Transverse colon (tissue), 4 donors: ENCODE measurements at regions not wholly inside any gene's neighbourhood (a gene's known extent, or its start where the extent isn't known, plus 50 kb on each side); places are given as distances from the start of the nearest gene placed in this dataset.

Experiments
- EP300 ChIP-seq: sonication (generic); formaldehyde crosslinking; IDR thresholded peaks from one replicate; pipeline ENCODE4 v1.6.1; 2017; ENCODE audit warnings: antibody characterized with exemption, low read depth
- POLR2A ChIP-seq: fragments of 450-650 bp; IDR thresholded peaks from one replicate; pipeline ENCODE4 v1.6.1; 2016; ENCODE audit warnings: antibody characterized with exemption, mild to moderate bottlenecking, moderate library complexity
- POLR2AphosphoS5 ChIP-seq, 3 donors: sonication (generic); formaldehyde crosslinking; IDR thresholded peaks; one replicate each; pipeline ENCODE4 v1.6.1; 2016; ENCODE audit warnings: antibody characterized with exemption in 3 of 3
- TF ChIP-seq, protein P1 (sequence below), 5 experiments: fragments of 200-600 bp in 3 of 5; fragments of 450-650 bp in 2 of 5; sonication (generic) in 3 of 5; IDR thresholded peaks; 1 replicate in 2 of 5; 2 replicates in 3 of 5; pipeline ENCODE4 v1.5.1; 2016 to 2017; ENCODE audit warnings: antibody characterized with exemption in 5 of 5, inconsistent platforms in 3 of 5, mild to moderate bottlenecking in 2 of 5, moderate library complexity in 1 of 5

- TF ChIP-seq, protein P1, sequence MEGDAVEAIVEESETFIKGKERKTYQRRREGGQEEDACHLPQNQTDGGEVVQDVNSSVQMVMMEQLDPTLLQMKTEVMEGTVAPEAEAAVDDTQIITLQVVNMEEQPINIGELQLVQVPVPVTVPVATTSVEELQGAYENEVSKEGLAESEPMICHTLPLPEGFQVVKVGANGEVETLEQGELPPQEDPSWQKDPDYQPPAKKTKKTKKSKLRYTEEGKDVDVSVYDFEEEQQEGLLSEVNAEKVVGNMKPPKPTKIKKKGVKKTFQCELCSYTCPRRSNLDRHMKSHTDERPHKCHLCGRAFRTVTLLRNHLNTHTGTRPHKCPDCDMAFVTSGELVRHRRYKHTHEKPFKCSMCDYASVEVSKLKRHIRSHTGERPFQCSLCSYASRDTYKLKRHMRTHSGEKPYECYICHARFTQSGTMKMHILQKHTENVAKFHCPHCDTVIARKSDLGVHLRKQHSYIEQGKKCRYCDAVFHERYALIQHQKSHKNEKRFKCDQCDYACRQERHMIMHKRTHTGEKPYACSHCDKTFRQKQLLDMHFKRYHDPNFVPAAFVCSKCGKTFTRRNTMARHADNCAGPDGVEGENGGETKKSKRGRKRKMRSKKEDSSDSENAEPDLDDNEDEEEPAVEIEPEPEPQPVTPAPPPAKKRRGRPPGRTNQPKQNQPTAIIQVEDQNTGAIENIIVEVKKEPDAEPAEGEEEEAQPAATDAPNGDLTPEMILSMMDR (IDR thresholded peaks at IDR 0.05) = no peak
- TF ChIP-seq POLR2AphosphoS5 (IDR thresholded peaks at IDR 0.05) (no peak), POLR2A (no peak), EP300 (no peak)
These were observed 154.7 kb downstream of the ZDHHC21 start for GRCh38 chr9:14538526-14538925.
